SH-SY5Y (cell line): ENCODE measurements at regions not wholly inside any gene's neighbourhood (a gene's known extent, or its start where the extent isn't known, plus 50 kb on each side); places are given as distances from the start of the nearest gene placed in this dataset.

Experiments used
- GATA2 ChIP-seq: IDR thresholded peaks from 2 replicates; pipeline ENCODE4 v1.6.1; 2011; ENCODE audit warnings: mild to moderate bottlenecking, low read depth, low read length
- GATA3 ChIP-seq: IDR thresholded peaks from 2 replicates; pipeline ENCODE4 v1.6.1; 2011; ENCODE audit warnings: low read depth, mild to moderate bottlenecking, low read length, moderate library complexity

DNA sequence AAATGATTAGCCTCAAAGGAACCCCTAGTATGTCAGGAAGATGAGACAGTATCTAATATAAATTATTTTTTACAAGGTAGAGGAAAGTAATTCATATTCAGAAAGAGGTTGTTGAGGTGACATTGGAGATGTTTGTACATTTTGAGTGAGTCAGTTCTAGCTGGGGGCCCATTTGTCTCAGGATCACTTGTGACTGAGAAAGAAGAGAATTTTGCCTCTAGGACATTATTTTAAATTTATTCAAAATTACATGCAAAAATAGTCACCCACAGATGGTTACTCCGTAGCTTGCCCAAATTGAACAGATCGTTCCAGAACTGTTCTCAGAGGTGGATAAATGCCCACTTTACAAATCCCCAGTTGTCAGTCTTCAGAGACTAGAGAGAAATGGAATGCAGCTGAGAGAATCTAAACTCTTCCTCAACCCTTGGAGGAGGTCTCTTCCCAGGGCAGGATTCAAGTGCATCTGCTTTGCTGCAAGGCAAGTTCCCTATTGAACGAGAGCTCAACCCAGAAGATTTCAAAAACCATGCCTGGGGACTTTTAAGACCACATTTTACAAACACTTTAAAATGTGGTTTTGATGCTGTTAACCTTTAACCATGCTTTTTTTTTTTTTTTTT is 987.8 kb upstream of the ADAMTS5 start:
- no peak for TF ChIP-seq GATA3
- no peak for TF ChIP-seq GATA2
